ENCODE measurements at regions not wholly inside any gene's neighbourhood (a gene's known extent, or its start where the extent isn't known, plus 50 kb on each side); places are given as distances from the start of the nearest gene placed in this dataset.

GRCh38 chr1:215476541-215476940 lies 90.6 kb upstream of the KCTD3 start:
- TF ChIP-seq CTCF (IDR thresholded peaks at IDR 0.05) = no peak
- peaks cover 13% of the 10 kb centered on the region for H3K9me3 Mint-ChIP-seq (ENCODE audit: low read depth)
- no peak overlapping the region for H3K4me3 Mint-ChIP-seq (ENCODE audit: unreplicated experiment)
- no peak for DNase-seq (ENCODE audit: low spot score)
- no peak overlapping the region for H3K27ac Mint-ChIP-seq (ENCODE audit: unreplicated experiment)
- peaks cover 1% of the 10 kb centered on the region for H3K36me3 Mint-ChIP-seq (ENCODE audit: low read depth)
- H3K27me3 Mint-ChIP-seq (ENCODE audit: low read depth) = peaks cover 2% of the 10 kb centered on the region
- H3K4me1 Mint-ChIP-seq (ENCODE audit: low read depth) = peaks cover 14% of the 10 kb centered on the region

GRCh38 chr1:215477632-215478031 lies 89.5 kb upstream of the KCTD3 start:
- no peak for TF ChIP-seq CTCF (IDR thresholded peaks at IDR 0.05)
- peaks cover 13% of the 10 kb centered on the region for H3K9me3 Mint-ChIP-seq (ENCODE audit: low read depth)
- H3K4me1 Mint-ChIP-seq (ENCODE audit: low read depth) = peaks cover 14% of the 10 kb centered on the region
- H3K27me3 Mint-ChIP-seq (ENCODE audit: low read depth) = peaks cover 2% of the 10 kb centered on the region
- no peak overlapping the region for H3K27ac Mint-ChIP-seq (ENCODE audit: unreplicated experiment)
- peaks cover 1% of the 10 kb centered on the region for H3K36me3 Mint-ChIP-seq (ENCODE audit: low read depth)
- H3K4me3 Mint-ChIP-seq (ENCODE audit: unreplicated experiment) = no peak overlapping the region
- no peak for DNase-seq (ENCODE audit: low spot score)

- no peak overlapping the region for H3K27ac Mint-ChIP-seq (ENCODE audit: unreplicated experiment)
- no peak overlapping the region for H3K4me3 Mint-ChIP-seq (ENCODE audit: unreplicated experiment)
- H3K27me3 Mint-ChIP-seq (ENCODE audit: low read depth) = peaks cover 2% of the 10 kb centered on the region
- no peak for TF ChIP-seq CTCF (IDR thresholded peaks at IDR 0.05)
- DNase-seq (ENCODE audit: low spot score) = no peak
- H3K9me3 Mint-ChIP-seq (ENCODE audit: low read depth) = peaks cover 13% of the 10 kb centered on the region
- H3K4me1 Mint-ChIP-seq (ENCODE audit: low read depth) = peaks cover 18% of the 10 kb centered on the region
- H3K36me3 Mint-ChIP-seq (ENCODE audit: low read depth) = peaks cover 1% of the 10 kb centered on the region
These were observed 87.5 kb upstream of the KCTD3 start for GRCh38 chr1:215479567-215479966.

- DNase-seq (ENCODE audit: low spot score) = no peak
- peaks cover 2% of the 10 kb centered on the region for H3K27me3 Mint-ChIP-seq (ENCODE audit: low read depth)
- peaks cover 1% of the 10 kb centered on the region for H3K36me3 Mint-ChIP-seq (ENCODE audit: low read depth)
- peaks cover 10% of the 10 kb centered on the region for H3K9me3 Mint-ChIP-seq (ENCODE audit: low read depth)
- TF ChIP-seq CTCF (IDR thresholded peaks at IDR 0.05) = no peak
- H3K4me3 Mint-ChIP-seq (ENCODE audit: unreplicated experiment) = no peak overlapping the region
- H3K27ac Mint-ChIP-seq (ENCODE audit: unreplicated experiment) = no peak overlapping the region
- H3K4me1 Mint-ChIP-seq (ENCODE audit: low read depth) = peaks cover 17% of the 10 kb centered on the region
These were observed 85.0 kb upstream of the KCTD3 start for GRCh38 chr1:215482079-215482478.

GRCh38 chr1:215484171-215484939 lies 82.7 kb upstream of the KCTD3 start:
- DNase-seq (ENCODE audit: low spot score) = no peak
- no peak for TF ChIP-seq CTCF (IDR thresholded peaks at IDR 0.05)
- Mint-ChIP-seq H3K36me3 (ENCODE audit: low read depth) (no peaks in the 10 kb centered on the region), H3K27me3 (ENCODE audit: low read depth) (peaks cover 2% of the 10 kb centered on the region), H3K27ac (ENCODE audit: unreplicated experiment) (no peak overlapping the region), H3K4me3 (ENCODE audit: unreplicated experiment) (no peak overlapping the region), H3K4me1 (ENCODE audit: low read depth) (peaks cover 17% of the 10 kb centered on the region), H3K9me3 (ENCODE audit: low read depth) (peaks cover 4% of the 10 kb centered on the region)
